ENCODE measurements at regions not wholly inside any gene's neighbourhood (a gene's known extent, or its start where the extent isn't known, plus 50 kb on each side); places are given as distances from the start of the nearest gene placed in this dataset.
"Not testable (repeated sequence)": the region's sequence is repeated elsewhere in the genome, so short reads cannot be mapped to it uniquely, and the experiment has no call there.

DNA sequence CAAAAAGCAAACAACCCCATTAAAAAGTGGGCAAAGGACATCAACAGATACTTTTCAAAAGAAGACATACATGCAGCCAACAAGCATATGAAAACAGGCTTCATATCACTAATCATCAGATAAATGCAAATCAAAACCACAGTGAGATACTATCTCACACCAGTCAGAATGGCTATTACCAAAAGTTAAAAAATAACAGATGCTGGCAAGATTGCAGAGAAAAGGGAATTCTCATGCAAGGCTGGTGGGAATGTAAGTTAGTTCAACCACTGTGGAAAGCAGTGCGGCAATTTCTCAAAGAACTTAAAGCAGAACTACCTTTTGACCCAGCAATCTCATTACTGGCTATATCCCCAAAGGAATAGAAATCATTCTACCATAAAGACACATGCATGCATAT, 260.8 kb downstream of the C11orf87 start:
- DNase-seq, result not testable (repeated sequence)

DNA sequence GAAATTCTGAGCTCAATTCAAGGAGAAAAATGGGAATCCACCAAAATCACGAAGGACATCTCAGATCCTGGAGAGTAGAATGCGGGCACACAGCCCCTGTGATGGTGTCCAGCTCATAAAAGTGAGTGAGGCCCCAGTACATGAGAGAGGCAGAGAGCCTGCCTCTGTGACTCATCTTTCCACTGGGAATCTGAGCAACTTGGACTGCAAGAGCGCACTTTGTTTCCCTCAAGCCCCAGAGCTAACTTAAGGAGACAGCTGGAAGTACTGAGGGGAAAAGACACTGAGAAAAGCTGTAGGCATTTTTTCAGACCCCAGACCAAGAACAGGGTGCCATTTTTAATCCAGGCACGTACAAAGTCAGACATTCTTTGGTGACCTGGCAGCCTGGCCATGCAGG, 273.7 kb downstream of the C11orf87 start:
- DNase-seq, result no peak

DNA sequence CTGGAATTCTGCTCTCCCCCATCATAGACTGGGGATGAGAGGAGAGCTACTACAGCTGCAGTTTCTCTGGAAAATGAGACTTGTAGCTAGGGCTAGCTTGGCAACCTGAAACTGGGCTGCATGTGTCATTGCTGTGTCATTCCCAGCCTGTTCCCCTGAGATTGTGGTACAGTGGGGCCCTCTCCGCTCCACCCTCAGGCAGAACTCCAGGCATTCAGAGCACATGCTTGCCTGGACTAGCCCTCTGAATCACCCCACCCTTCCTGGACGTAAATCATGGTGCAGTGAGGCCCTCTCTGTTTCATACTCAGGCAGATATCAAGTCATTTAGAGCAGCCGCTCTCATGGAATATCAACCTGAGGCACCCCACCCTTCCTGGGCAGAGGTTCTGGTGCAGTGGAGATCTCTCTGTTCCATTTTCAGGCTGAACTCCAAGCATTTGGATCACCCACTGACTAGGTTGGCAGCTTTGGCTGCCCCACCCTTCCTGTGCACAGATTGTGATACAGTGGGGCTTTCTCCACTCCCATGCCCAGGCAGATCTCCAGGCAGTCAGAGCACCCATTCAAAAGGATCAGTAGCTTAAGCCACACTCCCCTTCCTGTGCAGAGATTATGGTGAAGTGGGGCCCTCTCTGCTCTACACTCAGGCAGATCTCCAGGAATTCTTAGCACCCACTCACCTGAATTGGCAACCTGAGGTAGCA, 274.4 kb downstream of the C11orf87 start:
- DNase-seq, result no peak

DNA sequence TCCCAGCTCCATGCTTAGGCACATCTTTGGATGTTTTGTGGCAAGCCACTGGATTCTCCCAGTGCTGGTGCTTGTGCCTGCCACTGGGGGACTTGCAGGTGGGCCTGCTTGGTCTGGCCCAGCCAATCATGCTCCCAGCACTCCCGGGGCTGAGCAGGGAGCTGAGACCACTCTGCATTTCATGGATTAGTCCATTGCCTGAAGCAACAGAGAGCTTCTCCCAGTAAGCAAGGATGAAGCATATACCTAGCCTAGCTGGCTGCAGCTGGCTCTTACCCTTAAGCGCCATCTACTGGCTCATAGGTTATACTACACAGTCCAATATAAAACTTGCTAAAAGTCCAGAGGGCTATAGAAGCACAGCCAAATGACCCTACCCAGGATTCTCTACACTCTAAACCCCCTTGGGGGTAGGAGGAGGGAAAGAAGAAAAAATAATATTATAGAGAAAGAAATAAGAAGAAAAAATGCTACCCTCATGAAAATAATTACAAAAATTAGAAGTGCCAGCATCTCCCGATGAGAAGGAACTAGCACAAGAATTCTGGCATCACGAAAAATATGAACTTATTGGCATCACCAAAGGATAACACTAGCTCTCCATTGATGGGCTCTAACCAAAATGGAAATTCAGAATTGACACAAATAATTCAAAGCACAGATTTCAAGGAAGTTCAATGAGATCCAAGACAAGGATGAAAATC, 275.3 kb downstream of the C11orf87 start:
- DNase-seq, result peak; percentile 80

DNA sequence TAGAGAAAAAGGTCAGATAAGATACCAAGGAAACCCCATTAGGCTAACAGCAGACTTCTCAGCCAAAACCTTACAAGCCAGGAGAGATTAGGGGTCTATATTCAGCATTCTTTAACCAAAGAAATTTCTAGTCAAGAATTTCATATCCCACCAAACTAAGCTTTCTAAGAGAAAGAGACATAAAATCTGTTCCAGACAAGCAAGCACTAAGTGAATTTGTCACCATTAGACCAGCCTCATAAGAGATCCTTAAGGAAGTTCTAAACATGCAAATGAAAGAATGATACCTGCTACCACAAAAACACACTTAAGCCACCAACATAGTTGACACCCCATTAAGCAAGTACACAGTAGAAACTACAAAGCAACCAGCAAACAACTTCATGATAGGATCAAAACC, 276.2 kb downstream of the C11orf87 start:
- DNase-seq, result no peak

DNA sequence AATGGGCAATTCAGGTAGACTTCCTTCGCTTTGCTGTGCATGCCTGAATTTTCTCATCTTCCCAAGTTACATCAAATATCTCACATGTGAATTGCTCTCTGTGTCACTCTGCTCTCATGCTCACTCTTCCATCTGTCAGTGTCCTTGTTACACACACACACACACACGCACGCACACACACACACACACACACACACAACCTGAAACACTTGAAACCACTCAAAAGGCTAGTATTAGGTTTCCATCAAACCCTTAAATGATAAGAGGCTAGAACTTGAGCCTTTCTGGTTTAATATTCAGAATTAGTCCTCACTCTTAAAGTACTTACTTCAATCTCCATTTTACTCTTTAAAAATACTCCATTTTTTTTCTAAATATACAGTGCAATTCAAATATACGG, 282.4 kb downstream of the C11orf87 start:
- DNase-seq, result peak; percentile 14

DNA sequence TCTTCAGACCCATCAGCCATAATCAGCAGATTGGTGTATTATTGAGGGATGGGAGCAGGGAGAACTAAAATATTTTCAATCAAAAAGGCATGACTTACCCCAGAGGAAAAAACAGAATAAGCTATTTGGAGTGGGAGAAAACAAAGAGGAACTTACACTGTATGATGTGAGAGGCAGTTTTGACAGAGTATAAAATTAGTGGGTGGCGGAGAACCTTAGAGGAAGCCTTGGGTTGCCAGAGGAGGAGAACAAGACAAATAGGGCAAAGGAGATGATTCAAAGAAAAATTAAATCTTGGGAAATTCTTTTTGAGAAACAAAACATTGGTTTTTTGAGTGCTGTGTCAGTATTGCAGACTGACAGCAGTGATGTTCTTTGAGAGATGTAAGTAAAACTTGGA, 285.0 kb downstream of the C11orf87 start:
- no peak for DNase-seq

DNA sequence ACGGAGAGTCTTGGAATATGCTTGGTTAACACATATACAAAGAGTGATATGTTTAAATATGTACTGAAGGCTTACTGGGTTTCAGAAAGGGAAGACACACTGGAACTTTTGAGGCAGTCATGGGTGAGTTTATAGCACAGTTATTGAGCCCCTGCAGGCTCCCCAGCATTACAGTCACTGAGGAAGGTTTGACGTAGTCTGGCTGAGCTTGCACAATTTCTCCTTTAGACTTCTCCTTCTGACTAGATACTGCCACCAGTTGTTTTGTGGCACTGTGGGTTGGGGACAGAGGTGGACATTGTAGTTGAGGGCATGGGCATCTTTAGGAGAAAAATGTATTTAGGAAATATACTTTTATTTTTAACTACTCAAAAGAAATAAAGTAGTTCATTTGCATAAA, 285.4 kb downstream of the C11orf87 start:
- no peak for DNase-seq

DNA sequence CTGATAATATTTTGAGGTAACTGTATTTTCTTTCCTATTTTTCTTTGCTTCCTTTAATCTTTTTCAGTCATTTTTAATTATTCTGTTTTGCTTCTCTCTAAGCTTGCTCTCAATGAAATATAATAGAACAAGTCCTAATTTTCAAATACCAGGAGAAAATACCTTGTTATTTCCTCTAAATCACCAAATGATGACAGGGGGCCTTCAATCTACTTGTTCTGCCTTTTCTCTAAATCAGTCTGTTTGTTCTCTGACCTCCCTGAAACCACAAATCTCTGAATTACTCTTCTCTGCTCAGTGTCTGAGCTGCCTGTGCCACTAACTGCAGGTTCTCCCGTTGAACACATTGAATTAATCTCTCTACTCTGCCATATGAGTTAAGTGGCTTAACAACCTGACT, 286.2 kb downstream of the C11orf87 start:
- DNase-seq, result peak; percentile 29

DNA sequence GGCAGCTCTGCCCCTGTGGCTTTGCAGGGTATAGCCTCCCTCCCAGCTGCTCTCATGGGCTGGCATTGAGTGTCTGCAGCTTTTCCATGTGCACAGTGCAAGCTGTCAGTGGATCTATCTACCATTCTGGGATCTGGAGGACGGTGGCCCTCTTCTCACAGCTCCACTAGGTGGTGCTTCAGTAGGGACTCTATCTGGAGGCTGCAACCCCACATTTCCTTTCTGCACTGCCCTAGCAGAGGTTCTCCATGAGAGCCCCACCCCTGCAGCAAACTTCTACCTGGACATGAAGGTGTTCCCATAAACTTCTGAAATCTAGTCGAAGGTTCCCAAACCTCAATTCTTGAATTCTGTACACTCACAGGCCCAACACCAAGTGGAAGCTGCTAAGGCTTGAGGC, 292.5 kb downstream of the C11orf87 start:
- not testable (repeated sequence) for DNase-seq

DNA sequence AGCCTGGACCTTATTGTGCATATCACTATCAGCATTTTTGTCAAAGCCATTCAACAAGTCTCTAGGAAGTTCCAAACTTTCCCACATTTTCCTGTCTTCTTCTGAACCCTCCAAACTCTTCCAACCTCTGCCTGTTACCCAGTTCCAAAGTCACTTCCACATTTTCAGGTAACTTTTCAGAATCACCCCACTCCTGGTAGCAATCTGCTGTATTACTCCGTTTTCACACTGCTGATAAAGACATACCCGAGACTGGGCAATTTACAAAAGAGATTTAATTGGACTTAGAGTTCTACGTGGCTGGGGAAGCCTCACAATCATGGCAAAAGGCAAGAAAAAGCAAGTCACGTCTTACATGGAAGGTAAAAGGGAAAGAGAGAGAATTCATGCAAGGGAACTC, 293.4 kb downstream of the C11orf87 start:
- DNase-seq, result not testable (repeated sequence)

DNA sequence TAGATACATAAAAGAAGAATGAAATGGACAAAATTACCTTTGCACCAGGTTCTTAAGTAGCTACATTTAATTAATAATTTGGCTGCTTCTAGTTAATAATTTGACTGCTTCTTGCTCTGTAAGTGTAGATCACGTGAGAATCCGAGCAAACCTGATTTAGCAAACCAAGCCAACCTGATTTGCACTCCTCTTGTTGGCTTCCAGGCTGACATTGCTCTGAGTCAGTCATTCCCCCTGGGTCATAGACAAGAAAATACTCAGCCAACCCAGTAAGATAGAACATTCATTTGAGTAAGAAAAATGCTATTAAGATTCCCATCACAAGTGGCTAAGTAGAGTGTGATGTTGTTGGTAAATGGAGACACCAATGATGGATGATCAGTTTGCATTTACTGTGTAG, 304.1 kb downstream of the C11orf87 start:
- DNase-seq, result no peak

DNA sequence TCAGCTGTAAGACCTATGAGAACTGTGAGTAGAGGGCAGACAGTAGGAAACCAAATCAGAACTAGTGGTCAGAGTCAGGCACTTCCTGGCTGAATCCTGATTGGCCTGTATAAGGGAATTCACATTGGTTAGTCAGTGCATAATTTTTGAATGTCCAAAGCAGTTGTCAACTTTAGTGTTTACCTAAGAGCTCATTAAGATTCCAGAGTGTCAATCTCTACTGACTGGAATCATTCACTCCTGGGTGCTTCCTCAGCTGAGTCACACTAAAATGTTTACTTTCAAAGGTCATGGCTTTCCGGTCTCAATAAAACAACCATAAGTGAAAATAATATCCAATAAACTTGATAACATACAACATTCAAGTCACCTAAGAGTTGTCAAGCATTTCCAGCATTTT, 306.1 kb downstream of the C11orf87 start:
- peak; percentile 24 for DNase-seq

DNA sequence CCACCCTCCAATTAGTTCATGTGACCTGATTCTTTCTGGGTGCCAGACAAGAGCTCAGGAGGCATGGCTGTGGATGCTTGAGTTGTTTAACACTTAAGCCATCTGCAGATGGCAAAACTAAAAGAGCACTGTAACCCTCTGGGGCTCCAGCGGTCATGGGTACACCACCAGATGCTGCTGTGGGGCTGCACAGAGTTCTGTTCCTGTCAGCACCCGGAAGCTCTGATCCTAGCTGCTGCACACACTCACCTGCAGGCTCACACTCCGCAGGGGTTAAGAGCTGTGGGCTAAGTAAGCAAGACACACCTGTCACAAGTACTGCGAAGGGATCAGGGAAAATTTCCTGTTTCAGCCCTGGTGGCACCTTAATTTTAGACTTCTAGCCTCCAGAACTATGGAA, 307.8 kb downstream of the C11orf87 start:
- peak; percentile 99 for DNase-seq

DNA sequence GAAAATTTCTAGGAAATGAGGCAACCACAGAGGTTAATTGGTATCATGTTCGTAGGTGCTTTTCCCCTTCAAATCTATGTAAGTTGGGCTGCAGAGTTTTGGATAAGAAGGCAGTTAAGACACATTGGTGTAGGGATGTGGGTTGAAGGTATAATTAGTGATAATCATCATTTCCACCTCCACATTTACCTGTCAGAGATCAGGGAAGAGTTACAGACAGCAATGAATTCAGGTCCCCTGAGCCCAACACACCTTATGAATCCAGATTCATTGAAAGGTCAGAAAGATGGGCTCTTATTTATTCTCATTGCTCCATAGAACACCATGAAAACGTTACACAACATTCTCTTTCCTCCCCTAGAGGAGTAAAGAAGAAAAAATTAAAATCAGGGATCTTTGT, 308.7 kb downstream of the C11orf87 start:
- peak; percentile 94 for DNase-seq

DNA sequence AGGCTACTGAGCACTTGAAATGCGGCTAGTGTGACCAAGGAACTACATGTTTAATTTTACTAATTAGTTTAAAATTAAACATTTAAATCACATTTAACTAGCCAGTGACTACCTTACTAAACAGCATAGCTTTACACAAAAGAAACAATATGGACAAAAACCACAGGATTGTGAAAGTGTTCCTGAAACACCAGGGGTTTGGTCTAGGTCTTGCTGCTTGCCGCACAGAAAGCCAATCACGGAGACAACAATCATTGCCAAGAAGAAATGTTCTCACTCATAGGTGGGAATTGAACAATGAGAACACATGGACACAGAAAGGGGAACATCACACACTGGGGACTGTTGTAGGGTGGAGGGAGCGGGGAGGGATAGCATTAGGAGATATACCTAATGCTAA, 309.5 kb downstream of the C11orf87 start:
- no peak for DNase-seq

DNA sequence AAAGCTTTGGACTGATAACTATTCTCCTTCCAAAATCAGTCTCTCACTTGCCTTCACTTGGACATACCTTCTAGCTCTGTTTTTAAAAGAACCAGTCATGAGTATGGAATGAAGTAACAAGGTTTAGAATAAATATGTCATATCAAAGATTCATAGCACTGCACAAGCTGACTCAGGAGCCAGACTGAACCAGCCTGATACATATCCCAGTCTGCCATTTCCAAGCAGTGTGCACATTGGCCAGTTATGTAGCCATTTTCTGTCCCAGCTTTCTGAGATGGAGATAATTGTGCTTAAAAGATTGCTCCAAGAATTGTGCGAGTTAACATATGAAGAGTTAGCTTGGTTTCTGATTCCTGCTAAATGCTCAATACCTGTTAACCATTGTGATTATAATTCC, 311.3 kb downstream of the C11orf87 start:
- no peak for DNase-seq

DNA sequence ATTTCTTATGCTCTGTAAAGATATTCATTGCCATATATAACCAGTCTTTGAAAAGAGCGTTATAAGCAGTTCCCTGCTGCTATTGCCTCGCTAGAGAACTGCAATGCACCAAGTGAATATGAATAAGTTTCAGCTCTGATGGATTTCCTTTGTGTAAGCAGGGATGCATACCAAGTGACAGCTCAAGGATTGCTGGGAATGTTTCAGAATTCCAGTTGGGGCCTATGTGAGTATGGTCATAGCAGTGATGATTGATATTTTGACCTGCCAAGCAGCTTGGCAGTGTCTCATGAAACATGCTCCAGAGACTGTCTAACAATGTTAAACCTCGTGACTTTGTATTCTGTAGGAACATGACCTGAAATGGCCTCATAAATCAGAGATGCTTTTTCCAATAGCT, 312.6 kb downstream of the C11orf87 start:
- no peak for DNase-seq

DNA sequence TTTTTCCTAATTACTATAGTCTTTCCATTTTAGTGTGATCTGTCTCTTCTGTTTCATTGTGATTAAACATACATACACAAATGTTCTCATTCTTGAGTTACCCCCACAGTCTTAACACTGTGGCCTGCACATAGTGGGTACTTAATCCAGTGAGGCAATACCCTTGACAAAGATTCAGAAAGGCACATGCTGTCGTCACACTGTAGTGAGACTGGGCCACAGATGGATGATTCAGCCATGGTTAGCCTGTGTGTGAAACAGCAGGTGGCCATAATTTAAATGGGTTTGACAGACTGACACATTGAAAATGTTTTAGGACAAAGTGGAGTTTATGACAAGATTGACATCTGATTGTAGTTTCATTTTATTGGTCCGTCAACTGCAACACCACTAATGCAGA, 313.1 kb downstream of the C11orf87 start:
- peak; percentile 39 for DNase-seq

DNA sequence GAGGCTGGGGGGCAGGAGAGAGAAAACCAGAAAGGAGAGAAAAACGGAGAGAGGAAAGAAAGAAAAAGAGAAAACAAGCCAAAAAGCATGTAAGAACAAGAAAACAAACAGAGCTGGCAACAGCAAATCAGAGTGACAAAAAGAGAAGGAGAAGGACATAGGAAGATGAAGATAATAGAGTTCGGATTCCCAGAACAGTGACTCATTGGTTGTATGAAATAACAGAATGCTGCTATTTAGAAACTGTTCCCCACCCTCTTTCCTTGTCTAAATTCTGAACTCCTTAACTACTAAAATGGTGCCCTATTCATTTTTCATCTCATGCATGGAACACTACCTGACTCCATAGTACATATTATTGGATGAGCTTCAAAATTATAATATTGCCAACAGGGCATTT, 317.4 kb downstream of the C11orf87 start:
- DNase-seq, result no peak

DNA sequence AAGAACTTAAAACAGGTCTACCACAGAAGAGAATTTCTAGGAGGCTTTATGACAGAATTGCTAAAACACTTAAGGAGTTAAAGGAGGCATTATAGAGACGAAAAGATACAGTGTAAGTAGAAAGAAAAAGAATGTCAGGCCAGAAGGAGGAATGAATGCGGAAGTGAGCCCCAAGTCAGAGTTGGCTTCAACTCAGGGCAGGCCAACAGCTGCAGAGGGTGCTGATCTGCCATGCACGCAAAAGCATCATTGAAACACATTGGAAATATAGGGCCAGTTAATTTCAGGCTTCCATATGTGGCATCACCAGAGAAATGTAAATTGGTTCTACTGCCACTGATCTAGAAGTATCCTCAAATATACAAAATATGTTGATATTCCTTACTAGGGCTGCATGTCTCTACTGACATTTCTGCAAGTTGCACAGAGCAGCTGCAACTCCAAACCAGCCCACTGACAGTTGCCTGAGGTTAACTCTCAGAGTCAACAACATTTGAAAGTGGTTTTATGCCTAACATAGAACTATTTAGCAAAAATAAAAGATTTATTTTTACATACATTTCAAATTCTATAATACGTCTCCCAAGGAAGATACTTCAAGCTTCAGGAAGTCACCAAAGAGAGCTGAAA, 324.1 kb downstream of the C11orf87 start:
- DNase-seq, result no peak

DNA sequence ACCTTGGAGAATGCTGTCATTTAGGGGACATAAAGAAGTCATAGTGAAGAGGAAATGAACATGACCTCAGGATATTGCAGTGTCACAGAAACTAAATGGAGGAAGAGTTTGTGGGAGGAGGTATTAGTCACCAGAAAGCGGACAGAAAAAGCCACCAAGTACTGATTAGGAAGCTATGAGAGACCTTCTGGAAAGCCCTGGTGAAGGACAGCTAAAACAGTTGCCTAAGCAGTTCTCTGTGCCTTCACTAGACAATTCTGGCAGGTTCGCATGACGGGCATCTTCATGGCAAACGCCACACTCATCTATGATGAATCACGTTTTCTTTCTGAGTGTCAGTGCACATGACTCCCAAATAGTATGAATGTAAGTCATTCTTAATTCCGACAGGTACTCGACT, 325.8 kb downstream of the C11orf87 start:
- DNase-seq, result no peak

DNA sequence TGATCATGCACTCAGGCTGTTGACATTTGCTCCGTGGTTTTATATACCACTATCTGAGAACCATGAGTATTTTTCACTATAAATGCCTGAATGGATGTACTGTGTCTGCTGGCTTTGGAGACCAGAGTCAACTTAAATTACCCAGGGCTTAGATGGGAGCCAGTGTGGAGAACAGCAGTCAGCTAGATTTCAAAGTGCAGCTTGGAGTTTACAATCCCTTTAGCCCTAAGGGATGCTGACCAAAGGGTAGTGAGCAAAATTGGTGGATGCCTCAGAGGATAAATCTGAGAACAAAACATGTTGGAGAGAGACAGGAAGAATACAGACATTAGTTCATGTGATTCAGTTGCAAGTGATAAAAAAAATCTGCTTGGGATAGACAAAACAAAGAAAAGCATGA, 327.5 kb downstream of the C11orf87 start:
- DNase-seq, result no peak

DNA sequence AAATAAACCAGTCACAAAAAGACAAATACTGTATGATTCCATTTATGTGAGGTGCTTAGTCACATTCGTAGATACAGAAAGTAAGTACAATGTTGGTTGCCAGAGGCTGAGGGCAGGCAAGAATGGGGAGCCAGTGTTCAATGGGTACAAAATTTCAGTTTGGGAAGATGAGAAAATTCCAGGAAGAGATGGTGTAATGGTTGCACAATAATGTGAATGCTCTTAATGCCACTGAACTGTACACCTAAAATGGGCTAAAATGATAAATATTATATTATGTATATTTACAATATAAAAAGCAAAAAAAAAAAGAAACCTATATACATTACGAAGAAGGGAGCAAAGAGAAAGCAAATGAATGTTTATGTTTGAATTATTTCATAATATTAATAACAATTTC, 329.0 kb downstream of the C11orf87 start:
- DNase-seq, result no peak
